ENCODE measurements at regions not wholly inside any gene's neighbourhood (a gene's known extent, or its start where the extent isn't known, plus 50 kb on each side); places are given as distances from the start of the nearest gene placed in this dataset.

GRCh38 chr1:233452724-233453123 lies 125.2 kb downstream of the MAP3K21 start:
- TF ChIP-seq, protein P1, sequence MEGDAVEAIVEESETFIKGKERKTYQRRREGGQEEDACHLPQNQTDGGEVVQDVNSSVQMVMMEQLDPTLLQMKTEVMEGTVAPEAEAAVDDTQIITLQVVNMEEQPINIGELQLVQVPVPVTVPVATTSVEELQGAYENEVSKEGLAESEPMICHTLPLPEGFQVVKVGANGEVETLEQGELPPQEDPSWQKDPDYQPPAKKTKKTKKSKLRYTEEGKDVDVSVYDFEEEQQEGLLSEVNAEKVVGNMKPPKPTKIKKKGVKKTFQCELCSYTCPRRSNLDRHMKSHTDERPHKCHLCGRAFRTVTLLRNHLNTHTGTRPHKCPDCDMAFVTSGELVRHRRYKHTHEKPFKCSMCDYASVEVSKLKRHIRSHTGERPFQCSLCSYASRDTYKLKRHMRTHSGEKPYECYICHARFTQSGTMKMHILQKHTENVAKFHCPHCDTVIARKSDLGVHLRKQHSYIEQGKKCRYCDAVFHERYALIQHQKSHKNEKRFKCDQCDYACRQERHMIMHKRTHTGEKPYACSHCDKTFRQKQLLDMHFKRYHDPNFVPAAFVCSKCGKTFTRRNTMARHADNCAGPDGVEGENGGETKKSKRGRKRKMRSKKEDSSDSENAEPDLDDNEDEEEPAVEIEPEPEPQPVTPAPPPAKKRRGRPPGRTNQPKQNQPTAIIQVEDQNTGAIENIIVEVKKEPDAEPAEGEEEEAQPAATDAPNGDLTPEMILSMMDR (IDR thresholded peaks at IDR 0.05; ENCODE audit: poor library complexity), result no peak
- no peak for TF ChIP-seq EZH2phosphoT487 (IDR thresholded peaks at IDR 0.05; ENCODE audit: low read depth, severe bottlenecking, unreplicated experiment)
- no peak for TF ChIP-seq EZH2 (IDR thresholded peaks at IDR 0.05; ENCODE audit: borderline replicate concordance)
